ENCODE measurements at regions not wholly inside any gene's neighbourhood (a gene's known extent, or its start where the extent isn't known, plus 50 kb on each side); places are given as distances from the start of the nearest gene placed in this dataset.

DNA sequence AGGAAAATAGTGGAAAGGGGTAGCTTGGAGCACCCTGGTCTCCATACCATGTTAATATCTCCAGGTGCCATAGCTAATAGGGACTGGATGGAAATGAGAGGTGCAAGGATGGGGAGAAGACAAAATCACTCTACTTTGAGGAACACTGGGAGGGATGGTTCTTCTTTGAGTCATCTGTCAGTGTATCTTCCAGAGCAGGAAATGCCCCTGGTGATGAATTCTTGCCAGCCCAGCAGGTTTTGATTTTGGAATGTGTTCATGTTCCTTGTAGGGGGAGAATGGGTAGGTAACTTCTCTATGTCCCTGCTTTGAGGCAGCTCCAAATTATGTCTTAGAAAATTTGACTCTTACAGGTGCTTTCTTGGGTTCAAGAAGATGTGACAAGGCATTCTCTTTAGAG, 177.0 kb upstream of the GLI3 start:
- ChIA-PET CTCF (no interaction called here), POLR2A (no interaction called here)
- TF ChIP-seq CTBP1 (IDR thresholded peaks at IDR 0.05; ENCODE audit: borderline replicate concordance) (no peak), FOXA1 (IDR thresholded peaks at IDR 0.05) (no peak), FOXM1 (IDR thresholded peaks at IDR 0.05; ENCODE audit: borderline replicate concordance) (no peak), SP1 (IDR thresholded peaks at IDR 0.05) (no peak), NFRKB (IDR thresholded peaks at IDR 0.05) (no peak), ZNF384 (IDR thresholded peaks at IDR 0.05) (no peak), FOXK2 (IDR thresholded peaks at IDR 0.05) (no peak), HDGF (IDR thresholded peaks at IDR 0.05; ENCODE audit: borderline replicate concordance) (no peak), L3MBTL2 (conservative IDR thresholded peaks at IDR 0.05) (no peak), ARNT (IDR thresholded peaks at IDR 0.05) (no peak), ELF4 (IDR thresholded peaks at IDR 0.05) (no peak), BHLHE40 (IDR thresholded peaks at IDR 0.05; ENCODE audit: borderline replicate concordance) (no peak)
- TF ChIP-seq, protein P1, sequence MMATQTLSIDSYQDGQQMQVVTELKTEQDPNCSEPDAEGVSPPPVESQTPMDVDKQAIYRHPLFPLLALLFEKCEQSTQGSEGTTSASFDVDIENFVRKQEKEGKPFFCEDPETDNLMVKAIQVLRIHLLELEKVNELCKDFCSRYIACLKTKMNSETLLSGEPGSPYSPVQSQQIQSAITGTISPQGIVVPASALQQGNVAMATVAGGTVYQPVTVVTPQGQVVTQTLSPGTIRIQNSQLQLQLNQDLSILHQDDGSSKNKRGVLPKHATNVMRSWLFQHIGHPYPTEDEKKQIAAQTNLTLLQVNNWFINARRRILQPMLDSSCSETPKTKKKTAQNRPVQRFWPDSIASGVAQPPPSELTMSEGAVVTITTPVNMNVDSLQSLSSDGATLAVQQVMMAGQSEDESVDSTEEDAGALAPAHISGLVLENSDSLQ (IDR thresholded peaks at IDR 0.05) = no peak
- no peak for DNase-seq (ENCODE audit: extremely low spot score)

DNA sequence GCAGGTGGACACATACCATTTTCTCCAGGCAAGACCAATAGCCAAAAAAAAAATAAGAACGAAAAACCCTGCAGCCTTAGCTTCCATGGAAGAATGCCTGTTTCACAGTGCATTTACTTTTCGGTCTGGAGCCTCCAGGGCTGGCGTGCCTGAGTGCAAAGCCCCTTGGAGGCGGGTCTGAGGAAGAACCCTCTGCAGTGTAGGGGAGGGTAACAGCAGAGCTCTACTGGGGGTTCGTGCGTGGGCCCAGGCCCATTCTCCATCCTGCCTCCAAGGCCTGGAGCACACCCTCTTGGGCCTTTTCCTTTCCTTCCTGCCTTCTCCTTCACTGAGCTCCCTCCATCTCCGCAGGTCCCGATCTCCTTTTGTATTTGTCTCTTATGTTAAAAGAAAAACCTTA, 172.3 kb upstream of the GLI3 start:
- ChIA-PET POLR2A (no interaction called here), CTCF (no interaction called here)
- DNase-seq (ENCODE audit: extremely low spot score) = no peak
- TF ChIP-seq TARDBP (IDR thresholded peaks at IDR 0.05) = no peak
- no peak for TF ChIP-seq BHLHE40 (IDR thresholded peaks at IDR 0.05; ENCODE audit: borderline replicate concordance)
- no peak for TF ChIP-seq ARNT (IDR thresholded peaks at IDR 0.05)
- TF ChIP-seq FOXA1 (IDR thresholded peaks at IDR 0.05) = no peak
- TF ChIP-seq ZNF384 (IDR thresholded peaks at IDR 0.05) = no peak
- TF ChIP-seq SUZ12 (IDR thresholded peaks at IDR 0.05) = no peak

DNA sequence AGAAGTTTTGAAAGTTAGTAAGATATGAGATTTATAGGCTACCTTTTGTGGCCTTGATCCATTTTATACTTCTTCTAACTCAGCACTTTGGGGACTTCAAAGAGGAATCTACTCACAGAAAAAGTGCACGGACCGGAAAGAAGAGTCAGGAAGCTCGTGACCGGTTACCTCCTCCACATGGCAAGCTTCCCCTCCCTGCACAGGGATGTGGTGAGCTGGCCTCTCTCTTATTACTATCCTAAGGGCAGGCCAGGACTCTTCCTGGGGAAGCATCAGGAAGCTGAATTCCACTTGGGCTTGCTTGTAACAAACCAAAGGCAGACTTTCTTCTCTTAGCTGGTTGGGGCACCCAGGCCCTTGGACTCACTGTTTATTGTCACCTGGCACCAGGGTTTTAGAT, 170.8 kb upstream of the GLI3 start:
- DNase-seq (ENCODE audit: extremely low spot score) = no peak
- ChIA-PET CTCF (no interaction called here), POLR2A (no interaction called here)
- no peak for TF ChIP-seq NFRKB (IDR thresholded peaks at IDR 0.05)
- no peak for TF ChIP-seq L3MBTL2 (conservative IDR thresholded peaks at IDR 0.05)
- TF ChIP-seq FOXA1 (IDR thresholded peaks at IDR 0.05) = no peak
- TF ChIP-seq CTBP1 (IDR thresholded peaks at IDR 0.05; ENCODE audit: borderline replicate concordance) = no peak
- TF ChIP-seq BHLHE40 (IDR thresholded peaks at IDR 0.05; ENCODE audit: borderline replicate concordance) = no peak
- TF ChIP-seq ELF4 (IDR thresholded peaks at IDR 0.05) = no peak
- TF ChIP-seq SP1 (IDR thresholded peaks at IDR 0.05) = no peak
- no peak for TF ChIP-seq ARNT (IDR thresholded peaks at IDR 0.05)

DNA sequence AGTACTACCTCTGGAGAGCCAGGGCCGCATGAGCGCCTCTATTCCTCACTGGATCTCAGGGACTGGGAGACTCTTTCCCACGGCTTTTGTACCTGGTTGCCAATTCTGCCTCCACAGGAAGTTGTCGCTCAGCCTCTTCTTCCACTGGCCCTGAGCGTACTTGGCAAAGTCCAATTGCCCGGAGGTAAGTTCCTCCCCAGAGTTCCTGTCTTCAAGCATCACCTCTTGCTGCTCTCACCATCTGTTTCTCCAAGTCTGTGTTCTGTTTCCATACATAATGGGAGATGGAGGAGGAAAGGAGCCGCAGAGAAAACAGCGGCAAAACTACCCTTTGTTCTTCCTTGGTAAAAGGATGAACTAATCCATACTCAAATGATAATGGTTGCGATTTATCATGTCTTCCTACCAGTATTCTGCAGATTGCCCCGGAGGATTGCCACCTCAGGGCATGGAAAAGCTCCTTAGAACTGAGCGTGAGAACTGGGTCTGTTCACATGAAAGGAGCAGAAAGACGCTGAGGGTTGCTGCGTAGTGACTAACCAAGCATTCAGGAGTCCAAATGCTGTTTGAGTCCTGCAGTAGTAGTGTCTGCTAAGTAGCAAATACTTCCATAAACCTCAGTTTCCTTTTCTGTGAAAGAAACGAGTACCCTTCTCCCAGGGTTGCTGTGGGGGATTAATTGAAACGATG, 170.2 kb upstream of the GLI3 start:
- POLR2A ChIA-PET = no interaction called here
- CTCF ChIA-PET = no interaction called here
- TF ChIP-seq FOXA1 (IDR thresholded peaks at IDR 0.05) (no peak), FOXK2 (IDR thresholded peaks at IDR 0.05) (no peak)
- DNase-seq (ENCODE audit: extremely low spot score) = no peak

DNA sequence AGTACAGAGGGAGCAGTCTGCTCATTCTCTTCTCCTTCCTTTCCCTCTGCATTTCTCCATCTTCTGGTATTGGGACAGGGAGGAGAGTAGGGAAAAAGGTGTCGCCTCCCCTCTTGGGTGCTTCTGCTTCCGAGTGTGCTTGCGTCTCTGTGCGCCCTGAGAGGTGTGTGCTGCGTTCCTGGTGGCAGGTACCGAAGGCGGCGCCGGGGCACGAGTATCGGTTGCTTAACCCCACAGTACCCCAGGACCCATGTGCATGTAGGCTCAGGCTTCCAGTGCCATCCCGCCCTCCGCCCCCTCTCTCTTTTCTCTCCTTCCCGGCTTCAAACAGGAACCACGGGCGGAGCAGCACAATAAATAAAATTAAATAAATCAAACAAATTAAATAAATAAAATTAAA, 169.3 kb upstream of the GLI3 start:
- POLR2A ChIA-PET = no interaction called here
- TF ChIP-seq CTBP1 (IDR thresholded peaks at IDR 0.05; ENCODE audit: borderline replicate concordance) (no peak), ELF4 (IDR thresholded peaks at IDR 0.05) (no peak), ARNT (IDR thresholded peaks at IDR 0.05) (no peak), ZNF384 (IDR thresholded peaks at IDR 0.05) (no peak)
- CTCF ChIA-PET = no interaction called here
- no peak for DNase-seq (ENCODE audit: extremely low spot score)

DNA sequence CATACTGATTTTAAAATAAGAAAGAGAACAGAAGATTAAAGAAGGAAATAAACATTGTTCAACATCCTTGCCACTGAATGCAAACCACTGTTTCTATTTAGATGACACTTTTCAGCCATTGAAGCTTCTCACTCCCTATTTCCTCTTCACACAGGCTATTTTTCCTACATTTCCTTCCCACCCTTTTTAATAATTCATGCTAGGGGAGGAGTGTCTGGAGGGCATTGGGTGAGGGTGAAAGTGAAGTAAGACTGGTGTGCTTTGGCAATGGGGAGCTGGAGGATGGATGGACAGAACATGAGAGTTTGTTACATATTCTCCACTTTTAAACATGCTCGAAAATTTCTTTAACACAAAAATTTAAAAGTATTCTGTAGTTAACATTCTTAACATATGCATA, 168.8 kb upstream of the GLI3 start:
- TF ChIP-seq ZNF384 (IDR thresholded peaks at IDR 0.05) (no peak), FOXK2 (IDR thresholded peaks at IDR 0.05) (no peak), CTBP1 (IDR thresholded peaks at IDR 0.05; ENCODE audit: borderline replicate concordance) (no peak), SP1 (IDR thresholded peaks at IDR 0.05) (no peak)
- no peak for DNase-seq (ENCODE audit: extremely low spot score)
- CTCF ChIA-PET = no interaction called here
- POLR2A ChIA-PET = no interaction called here

DNA sequence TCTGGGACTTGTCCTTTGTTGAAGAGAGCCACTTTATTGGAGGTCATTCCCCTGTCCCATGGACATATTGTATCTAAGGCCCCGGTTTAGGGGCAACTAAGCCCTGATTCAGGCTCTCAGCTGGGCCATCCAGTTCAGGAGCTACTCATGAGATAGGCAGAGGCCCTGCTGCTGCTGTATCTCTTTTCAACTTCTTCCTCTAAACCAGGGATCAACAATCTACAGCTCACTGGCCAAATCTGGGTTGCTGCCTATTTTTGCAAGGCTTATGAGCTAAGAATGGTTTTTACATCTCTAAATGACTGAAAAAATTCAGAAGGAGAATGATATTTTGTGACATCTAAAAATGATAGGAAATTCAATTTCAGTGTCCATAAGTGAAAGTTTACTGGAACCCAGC, 166.8 kb upstream of the GLI3 start:
- TF ChIP-seq HDGF (IDR thresholded peaks at IDR 0.05; ENCODE audit: borderline replicate concordance) (no peak), TARDBP (IDR thresholded peaks at IDR 0.05) (no peak), BHLHE40 (IDR thresholded peaks at IDR 0.05; ENCODE audit: borderline replicate concordance) (no peak), NFRKB (IDR thresholded peaks at IDR 0.05) (no peak), ELF4 (IDR thresholded peaks at IDR 0.05) (no peak), L3MBTL2 (conservative IDR thresholded peaks at IDR 0.05) (no peak), FOXM1 (IDR thresholded peaks at IDR 0.05; ENCODE audit: borderline replicate concordance) (no peak), ARNT (IDR thresholded peaks at IDR 0.05) (no peak), SP1 (IDR thresholded peaks at IDR 0.05) (no peak), CTBP1 (IDR thresholded peaks at IDR 0.05; ENCODE audit: borderline replicate concordance) (no peak), ZNF384 (IDR thresholded peaks at IDR 0.05) (no peak)
- TF ChIP-seq, protein P1 (IDR thresholded peaks at IDR 0.05) = no peak
- POLR2A ChIA-PET = no interaction called here
- DNase-seq (ENCODE audit: extremely low spot score) = no peak
- CTCF ChIA-PET = no interaction called here

DNA sequence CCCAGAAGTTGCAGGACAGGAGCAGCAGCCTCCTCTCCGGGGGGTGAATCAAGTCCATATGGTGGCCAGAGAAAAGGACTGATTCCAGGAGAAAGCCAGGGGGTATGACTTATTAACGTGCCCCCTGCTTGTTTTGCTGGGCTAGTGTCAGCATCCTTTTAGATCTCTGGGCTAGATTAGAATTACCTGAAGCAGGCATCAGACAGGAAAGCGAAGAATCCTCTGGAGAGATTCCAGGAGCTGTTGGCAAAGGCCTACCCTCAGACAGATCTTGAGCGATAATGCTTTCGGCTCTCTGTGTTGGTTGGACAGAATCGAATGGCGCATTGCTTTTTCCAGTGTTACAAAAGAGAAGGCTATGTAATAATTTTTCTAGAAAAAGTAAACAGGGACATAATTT, 164.0 kb upstream of the GLI3 start:
- no peak for DNase-seq (ENCODE audit: extremely low spot score)
- ChIA-PET POLR2A (no interaction called here), CTCF (no interaction called here)
- TF ChIP-seq FOXM1 (IDR thresholded peaks at IDR 0.05; ENCODE audit: borderline replicate concordance) = no peak
- no peak for TF ChIP-seq TARDBP (IDR thresholded peaks at IDR 0.05)
- TF ChIP-seq, protein P1 (IDR thresholded peaks at IDR 0.05) = no peak
- no peak for TF ChIP-seq SP1 (IDR thresholded peaks at IDR 0.05)

Measured in HEK293T (cell line).